Esophagus muscularis mucosa (tissue), 4 donors: ENCODE measurements at regions not wholly inside any gene's neighbourhood (a gene's known extent, or its start where the extent isn't known, plus 50 kb on each side); places are given as distances from the start of the nearest gene placed in this dataset.

ENCODE experiments used
- EP300 ChIP-seq: sonication (generic); formaldehyde crosslinking; IDR thresholded peaks from one replicate; pipeline ENCODE4 v1.6.1; 2017; ENCODE audit warnings: antibody characterized with exemption
- POLR2A ChIP-seq: fragments of 450-650 bp; IDR thresholded peaks from one replicate; pipeline ENCODE4 v1.6.1; 2017; ENCODE audit warnings: antibody characterized with exemption, moderate library complexity, mild to moderate bottlenecking, low read depth
- TF ChIP-seq, protein P1 (sequence below), 3 experiments: fragments of 200-600 bp in 2 of 3; fragments of 450-650 bp in 1 of 3; sonication (generic) in 2 of 3; IDR thresholded peaks; one replicate each; pipeline ENCODE4 v1.5.1; 2017 to 2019; ENCODE audit warnings: antibody characterized with exemption in 3 of 3, mild to moderate bottlenecking in 2 of 3, moderate library complexity in 1 of 3

DNA sequence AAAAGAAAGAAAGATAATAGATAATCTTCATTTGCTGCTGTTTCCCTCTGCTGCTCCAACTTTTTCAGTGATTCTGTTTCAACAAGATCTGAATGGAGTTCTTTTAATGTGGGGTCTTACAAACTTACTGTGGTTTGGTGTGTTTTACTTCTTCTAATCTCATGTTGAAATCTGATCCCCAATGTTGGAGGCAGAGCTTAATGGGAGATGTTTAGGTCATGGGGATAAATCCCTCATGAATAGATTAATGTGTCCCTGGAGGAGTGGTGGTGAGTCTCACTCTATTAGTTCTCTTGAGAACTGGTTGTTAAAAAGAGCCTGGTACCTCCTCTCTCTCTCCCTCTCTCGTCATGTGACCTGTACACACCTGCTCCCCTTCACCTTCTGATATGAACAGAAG is 442.4 kb downstream of the EPHA4 start:
- TF ChIP-seq, protein P1, sequence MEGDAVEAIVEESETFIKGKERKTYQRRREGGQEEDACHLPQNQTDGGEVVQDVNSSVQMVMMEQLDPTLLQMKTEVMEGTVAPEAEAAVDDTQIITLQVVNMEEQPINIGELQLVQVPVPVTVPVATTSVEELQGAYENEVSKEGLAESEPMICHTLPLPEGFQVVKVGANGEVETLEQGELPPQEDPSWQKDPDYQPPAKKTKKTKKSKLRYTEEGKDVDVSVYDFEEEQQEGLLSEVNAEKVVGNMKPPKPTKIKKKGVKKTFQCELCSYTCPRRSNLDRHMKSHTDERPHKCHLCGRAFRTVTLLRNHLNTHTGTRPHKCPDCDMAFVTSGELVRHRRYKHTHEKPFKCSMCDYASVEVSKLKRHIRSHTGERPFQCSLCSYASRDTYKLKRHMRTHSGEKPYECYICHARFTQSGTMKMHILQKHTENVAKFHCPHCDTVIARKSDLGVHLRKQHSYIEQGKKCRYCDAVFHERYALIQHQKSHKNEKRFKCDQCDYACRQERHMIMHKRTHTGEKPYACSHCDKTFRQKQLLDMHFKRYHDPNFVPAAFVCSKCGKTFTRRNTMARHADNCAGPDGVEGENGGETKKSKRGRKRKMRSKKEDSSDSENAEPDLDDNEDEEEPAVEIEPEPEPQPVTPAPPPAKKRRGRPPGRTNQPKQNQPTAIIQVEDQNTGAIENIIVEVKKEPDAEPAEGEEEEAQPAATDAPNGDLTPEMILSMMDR (IDR thresholded peaks at IDR 0.05): no peak
- TF ChIP-seq POLR2A (no peak), EP300 (no peak)
